ENCODE measurements at regions not wholly inside any gene's neighbourhood (a gene's known extent, or its start where the extent isn't known, plus 50 kb on each side); places are given as distances from the start of the nearest gene placed in this dataset.

DNA sequence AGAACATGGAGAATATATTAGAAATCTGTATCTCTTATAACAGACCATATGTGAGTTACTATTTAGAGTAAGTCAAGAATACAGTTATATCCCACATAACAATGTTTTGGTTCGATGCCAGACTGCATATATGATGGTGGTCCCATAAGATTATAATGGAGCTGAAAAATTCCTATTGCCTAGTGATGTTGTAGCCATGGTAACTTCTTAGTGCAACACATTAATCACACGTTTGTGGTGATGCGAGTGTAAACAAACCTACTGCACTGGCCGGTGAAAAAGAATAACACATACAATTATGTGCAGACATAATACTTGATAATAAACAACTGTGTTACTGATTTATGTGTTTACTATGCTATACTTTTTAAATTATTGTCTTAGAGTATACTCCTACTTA lies 69.8 kb upstream of the MNS1 start:
- H3K4me1 ChIP-seq (ENCODE audit: control insufficient read depth, insufficient read depth, low read length) = no peaks in the 10 kb centered on the region
- TF ChIP-seq NFYA (IDR thresholded peaks at IDR 0.05; ENCODE audit: borderline replicate concordance, low read depth, low read length) = no peak
- POLR2A ChIA-PET = no interaction called here
- in situ Hi-C loops (cut with MboI) (no loop called here), intact Hi-C loops (cut with micrococcal nuclease; ENCODE audit: unreplicated experiment) (no loop called here)
- H3K9ac ChIP-seq (ENCODE audit: control insufficient read depth, insufficient read depth, low read length) = no peak overlapping the region
- FAIRE-seq (no peak), DNase-seq (ENCODE audit: low read depth, low spot score) (no peak), ATAC-seq (no peak)
- no peak overlapping the region for H2AFZ ChIP-seq (ENCODE audit: control insufficient read depth, low read depth, low read length)
- no peaks in the 10 kb centered on the region; a peak in 2 of 4 replicates for H3K27me3 ChIP-seq (replicated peaks in 1 of 2; ENCODE audit: control insufficient read depth in 2 of 2, insufficient read depth in 2 of 2, low read length in 1 of 2)
- RAD21 ChIA-PET (ENCODE audit: unreplicated experiment) = no interaction called here
- SMC1A ChIA-PET (ENCODE audit: uncharacterized antibody, unreplicated experiment) = interaction anchor here (0.8 to 2.7 kb wide), 3 partner anchors 12 to 267 kb away, joined by 3 to 7 read pairs (median 3); no protein-coding TSS in a partner anchor
- H4K20me1 ChIP-seq (ENCODE audit: control insufficient read depth, insufficient read depth) = no peaks in the 10 kb centered on the region
- H3K79me2 ChIP-seq (ENCODE audit: control insufficient read depth, insufficient read depth, low read length) = no peaks in the 10 kb centered on the region
- H3K4me2 ChIP-seq (ENCODE audit: control insufficient read depth, insufficient read depth) = no peak overlapping the region
- H3K4me3 ChIP-seq = no peak overlapping the region
- no peak overlapping the region for H3K27ac ChIP-seq (ENCODE audit: control insufficient read depth, insufficient read depth)
- CTCF ChIA-PET = no interaction called here
- BruUV-seq (replicated peaks) = no TSS peak
- no peaks in the 10 kb centered on the region for H3K36me3 ChIP-seq (ENCODE audit: control insufficient read depth in 2 of 2, insufficient read depth in 2 of 2, low read length in 1 of 2)
- WGBS (ENCODE audit: insufficient coverage, insufficient replicate concordance, low lambda C conversion rate, missing lambda C conversion rate) = 66% methylated on average over 4 of the region's 4 CpGs
- H3K9me3 ChIP-seq (replicated peaks; ENCODE audit: control insufficient read depth, insufficient read depth, low read length) = no peaks in the 10 kb centered on the region

DNA sequence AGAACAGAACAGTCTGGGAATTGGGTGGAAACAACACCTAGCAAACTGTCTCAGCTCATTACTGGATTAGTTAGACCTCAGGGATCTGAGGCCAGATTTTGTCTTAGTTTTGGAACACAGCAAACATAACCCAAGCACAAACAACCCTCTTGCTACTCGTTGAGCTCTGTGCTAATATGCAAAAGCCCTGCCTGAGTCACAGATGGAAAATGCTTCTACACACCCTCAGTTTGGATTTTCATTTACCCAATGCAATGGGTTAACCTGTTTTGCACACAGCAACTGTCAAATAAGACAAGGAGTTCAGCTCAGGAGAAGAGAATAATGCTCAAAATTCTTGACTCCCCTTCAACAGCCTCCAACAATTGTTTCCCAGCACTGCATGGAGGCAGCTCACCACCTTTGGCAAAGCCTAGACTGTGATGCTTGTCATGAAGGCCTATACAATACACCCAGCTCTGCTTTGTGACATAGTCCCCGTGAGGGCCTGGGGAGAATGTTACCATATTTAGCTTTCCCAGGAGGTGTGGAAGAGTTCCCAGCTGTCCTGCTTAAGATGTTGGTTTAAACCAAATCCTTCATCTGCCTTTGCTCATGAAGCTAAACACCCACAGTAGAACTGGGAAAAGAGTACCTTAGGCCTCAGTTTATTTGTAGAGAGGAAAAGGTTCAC lies 68.9 kb upstream of the MNS1 start:
- Histone ChIP-seq H3K27me3 (replicated peaks in 1 of 2; ENCODE audit: control insufficient read depth in 2 of 2, insufficient read depth in 2 of 2, low read length in 1 of 2) (no peaks in the 10 kb centered on the region; a peak in 2 of 4 replicates), H4K20me1 (ENCODE audit: control insufficient read depth, insufficient read depth) (no peaks in the 10 kb centered on the region), H3K9ac (ENCODE audit: control insufficient read depth, insufficient read depth, low read length) (no peak overlapping the region), H3K79me2 (ENCODE audit: control insufficient read depth, insufficient read depth, low read length) (no peaks in the 10 kb centered on the region), H3K27ac (ENCODE audit: control insufficient read depth, insufficient read depth) (no peak overlapping the region), H3K36me3 (ENCODE audit: control insufficient read depth in 2 of 2, insufficient read depth in 2 of 2, low read length in 1 of 2) (no peaks in the 10 kb centered on the region), H3K9me3 (replicated peaks; ENCODE audit: control insufficient read depth, insufficient read depth, low read length) (no peaks in the 10 kb centered on the region), H2AFZ (ENCODE audit: control insufficient read depth, low read depth, low read length) (no peak overlapping the region), H3K4me1 (ENCODE audit: control insufficient read depth, insufficient read depth, low read length) (no peaks in the 10 kb centered on the region), H3K4me2 (ENCODE audit: control insufficient read depth, insufficient read depth) (no peak overlapping the region), H3K4me3 (no peak overlapping the region)
- ATAC-seq = no peak
- in situ Hi-C loops (cut with MboI) (no loop called here), intact Hi-C loops (cut with micrococcal nuclease; ENCODE audit: unreplicated experiment) (no loop called here)
- ChIA-PET CTCF (interaction anchor here (1.3 kb wide), 1 partner anchor 43 kb away, joined by 4 read pairs; no protein-coding TSS in a partner anchor), POLR2A (no interaction called here), SMC1A (ENCODE audit: uncharacterized antibody, unreplicated experiment) (interaction anchor here (0.6 to 2.7 kb wide), 4 partner anchors 13 to 435 kb away, joined by 3 to 7 read pairs (median 3); no protein-coding TSS in a partner anchor), RAD21 (ENCODE audit: unreplicated experiment) (no interaction called here)
- FAIRE-seq = no peak
- BruUV-seq (replicated peaks) = no TSS peak
- TF ChIP-seq CBFB (IDR thresholded peaks at IDR 0.05; ENCODE audit: low read depth) (no peak), POLR2A (IDR thresholded peaks at IDR 0.05; ENCODE audit: low read depth, low read length) (no peak), CBX5 (IDR thresholded peaks at IDR 0.05; ENCODE audit: low read depth) (no peak)
- TF ChIP-seq, protein P1, sequence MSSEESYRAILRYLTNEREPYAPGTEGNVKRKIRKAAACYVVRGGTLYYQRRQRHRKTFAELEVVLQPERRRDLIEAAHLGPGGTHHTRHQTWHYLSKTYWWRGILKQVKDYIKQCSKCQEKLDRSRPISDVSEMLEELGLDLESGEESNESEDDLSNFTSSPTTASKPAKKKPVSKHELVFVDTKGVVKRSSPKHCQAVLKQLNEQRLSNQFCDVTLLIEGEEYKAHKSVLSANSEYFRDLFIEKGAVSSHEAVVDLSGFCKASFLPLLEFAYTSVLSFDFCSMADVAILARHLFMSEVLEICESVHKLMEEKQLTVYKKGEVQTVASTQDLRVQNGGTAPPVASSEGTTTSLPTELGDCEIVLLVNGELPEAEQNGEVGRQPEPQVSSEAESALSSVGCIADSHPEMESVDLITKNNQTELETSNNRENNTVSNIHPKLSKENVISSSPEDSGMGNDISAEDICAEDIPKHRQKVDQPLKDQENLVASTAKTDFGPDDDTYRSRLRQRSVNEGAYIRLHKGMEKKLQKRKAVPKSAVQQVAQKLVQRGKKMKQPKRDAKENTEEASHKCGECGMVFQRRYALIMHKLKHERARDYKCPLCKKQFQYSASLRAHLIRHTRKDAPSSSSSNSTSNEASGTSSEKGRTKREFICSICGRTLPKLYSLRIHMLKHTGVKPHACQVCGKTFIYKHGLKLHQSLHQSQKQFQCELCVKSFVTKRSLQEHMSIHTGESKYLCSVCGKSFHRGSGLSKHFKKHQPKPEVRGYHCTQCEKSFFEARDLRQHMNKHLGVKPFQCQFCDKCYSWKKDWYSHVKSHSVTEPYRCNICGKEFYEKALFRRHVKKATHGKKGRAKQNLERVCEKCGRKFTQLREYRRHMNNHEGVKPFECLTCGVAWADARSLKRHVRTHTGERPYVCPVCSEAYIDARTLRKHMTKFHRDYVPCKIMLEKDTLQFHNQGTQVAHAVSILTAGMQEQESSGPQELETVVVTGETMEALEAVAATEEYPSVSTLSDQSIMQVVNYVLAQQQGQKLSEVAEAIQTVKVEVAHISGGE (CRISPR knock-in tag; IDR thresholded peaks at IDR 0.05) = no peak
- 28% methylated on average over 2 of the region's 2 CpGs for WGBS (ENCODE audit: insufficient coverage, insufficient replicate concordance, low lambda C conversion rate, missing lambda C conversion rate)
- DNase-seq (ENCODE audit: low read depth, low spot score) = no peak

Data from GM12878 (cell line).